ENCODE measurements at regions not wholly inside any gene's neighbourhood (a gene's known extent, or its start where the extent isn't known, plus 50 kb on each side); places are given as distances from the start of the nearest gene placed in this dataset.

GRCh38 chr1:61568460-61569302 is 156.3 kb downstream of the TM2D1 start:
- Histone ChIP-seq H3K36me3 (ENCODE audit: low read depth) (no peaks in the 10 kb centered on the region), H3K9ac (no peak overlapping the region), H3K4me1 (ENCODE audit: insufficient read depth) (no peaks in the 10 kb centered on the region), H3K79me2 (ENCODE audit: insufficient read depth) (no peaks in the 10 kb centered on the region), H3K9me2 (ENCODE audit: insufficient read depth) (no peaks in the 10 kb centered on the region), H2AFZ (no peak overlapping the region), H3K9me3 (ENCODE audit: low read depth) (no peaks in the 10 kb centered on the region), H3K4me3 (no peak overlapping the region), H4K20me1 (ENCODE audit: insufficient read depth) (no peaks in the 10 kb centered on the region), H3K27me3 (replicated peaks; ENCODE audit: insufficient read depth) (no peaks in the 10 kb centered on the region), H3K4me2 (ENCODE audit: unreplicated experiment) (no peak overlapping the region), H3F3A (ENCODE audit: insufficient read depth) (no peaks in the 10 kb centered on the region), H3K27ac (no peak overlapping the region)
- WGBS, 2 experiments (ENCODE audit: low coverage in 1 of 2, low lambda C conversion rate in 2 of 2, missing lambda C conversion rate in 2 of 2), result 43 to 44% methylated on average over 5 of the region's 5 CpGs
- in situ Hi-C loops (cut with MboI), result no loop called here
- TF ChIP-seq EZH2 (IDR thresholded peaks at IDR 0.05; ENCODE audit: insufficient read depth, poor library complexity, severe bottlenecking) (no peak), EZH2phosphoT487 (IDR thresholded peaks at IDR 0.05; ENCODE audit: insufficient read depth, low read depth) (no peak)
- no peak for DNase-seq

GRCh38 chr1:61566177-61566576 is 158.8 kb downstream of the TM2D1 start:
- Histone ChIP-seq H3K9me2 (ENCODE audit: insufficient read depth) (no peaks in the 10 kb centered on the region), H4K20me1 (ENCODE audit: insufficient read depth) (no peaks in the 10 kb centered on the region), H3K27ac (no peak overlapping the region), H3K36me3 (ENCODE audit: low read depth) (no peaks in the 10 kb centered on the region), H3K27me3 (replicated peaks; ENCODE audit: insufficient read depth) (no peaks in the 10 kb centered on the region), H3K4me3 (no peak overlapping the region), H3K4me1 (ENCODE audit: insufficient read depth) (no peaks in the 10 kb centered on the region), H3F3A (ENCODE audit: insufficient read depth) (no peaks in the 10 kb centered on the region), H2AFZ (no peak overlapping the region), H3K4me2 (ENCODE audit: unreplicated experiment) (no peak overlapping the region), H3K9me3 (ENCODE audit: low read depth) (no peaks in the 10 kb centered on the region), H3K79me2 (ENCODE audit: insufficient read depth) (no peaks in the 10 kb centered on the region), H3K9ac (no peak overlapping the region)
- DNase-seq, result no peak
- TF ChIP-seq EZH2 (IDR thresholded peaks at IDR 0.05; ENCODE audit: insufficient read depth, poor library complexity, severe bottlenecking) (no peak), EZH2phosphoT487 (IDR thresholded peaks at IDR 0.05; ENCODE audit: insufficient read depth, low read depth) (no peak)
- in situ Hi-C loops (cut with MboI), result no loop called here
- WGBS, 2 experiments (ENCODE audit: low coverage in 1 of 2, low lambda C conversion rate in 2 of 2, missing lambda C conversion rate in 2 of 2), result 37 to 63% methylated on average over 1 of the region's 1 CpG

DNA sequence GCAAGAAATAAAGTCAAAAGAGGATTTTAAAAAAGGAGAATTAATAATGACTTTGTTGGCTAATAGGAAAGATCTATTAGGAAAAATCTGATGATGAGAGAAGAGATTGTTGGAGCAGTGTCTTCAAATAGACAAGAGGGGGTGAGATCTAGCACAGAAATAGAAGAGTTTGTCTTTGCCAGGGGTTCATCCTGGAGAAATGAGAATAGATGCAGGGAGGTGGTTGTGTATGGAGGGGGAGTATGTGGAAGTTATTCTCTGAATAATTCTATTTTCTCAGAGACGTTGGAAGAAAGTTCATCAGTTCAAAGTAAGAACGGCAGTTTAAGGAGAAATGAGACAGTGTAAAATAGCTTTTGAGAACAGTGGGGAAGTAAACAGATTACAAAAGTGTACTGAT is 161.3 kb downstream of the TM2D1 start:
- Histone ChIP-seq H3K79me2 (ENCODE audit: insufficient read depth) (no peaks in the 10 kb centered on the region), H3K4me3 (no peak overlapping the region), H3K9ac (no peak overlapping the region), H3F3A (ENCODE audit: insufficient read depth) (no peaks in the 10 kb centered on the region), H3K4me1 (ENCODE audit: insufficient read depth) (no peaks in the 10 kb centered on the region), H3K36me3 (ENCODE audit: low read depth) (no peaks in the 10 kb centered on the region), H2AFZ (no peak overlapping the region), H3K9me3 (ENCODE audit: low read depth) (no peaks in the 10 kb centered on the region), H4K20me1 (ENCODE audit: insufficient read depth) (no peaks in the 10 kb centered on the region), H3K27me3 (replicated peaks; ENCODE audit: insufficient read depth) (no peaks in the 10 kb centered on the region), H3K4me2 (ENCODE audit: unreplicated experiment) (no peak overlapping the region), H3K27ac (no peak overlapping the region), H3K9me2 (ENCODE audit: insufficient read depth) (no peaks in the 10 kb centered on the region)
- WGBS, 2 experiments (ENCODE audit: low coverage in 1 of 2, low lambda C conversion rate in 2 of 2, missing lambda C conversion rate in 2 of 2), result 46 to 61% methylated on average over 2 of the region's 2 CpGs
- TF ChIP-seq EZH2 (IDR thresholded peaks at IDR 0.05; ENCODE audit: insufficient read depth, poor library complexity, severe bottlenecking) (no peak), EZH2phosphoT487 (IDR thresholded peaks at IDR 0.05; ENCODE audit: insufficient read depth, low read depth) (no peak)
- DNase-seq, result no peak
- in situ Hi-C loops (cut with MboI), result no loop called here

GRCh38 chr1:61561666-61562065 is 163.3 kb downstream of the TM2D1 start:
- H3F3A ChIP-seq (ENCODE audit: insufficient read depth), result no peaks in the 10 kb centered on the region
- H3K36me3 ChIP-seq (ENCODE audit: low read depth), result no peaks in the 10 kb centered on the region
- H3K4me3 ChIP-seq, result no peak overlapping the region
- no peak for TF ChIP-seq EZH2 (IDR thresholded peaks at IDR 0.05; ENCODE audit: insufficient read depth, poor library complexity, severe bottlenecking)
- TF ChIP-seq EZH2phosphoT487 (IDR thresholded peaks at IDR 0.05; ENCODE audit: insufficient read depth, low read depth), result no peak
- no peaks in the 10 kb centered on the region for H3K9me3 ChIP-seq (ENCODE audit: low read depth)
- no peaks in the 10 kb centered on the region for H3K9me2 ChIP-seq (ENCODE audit: insufficient read depth)
- H3K9ac ChIP-seq, result no peak overlapping the region
- DNase-seq, result peak; percentile 69
- no peaks in the 10 kb centered on the region for H4K20me1 ChIP-seq (ENCODE audit: insufficient read depth)
- H3K4me2 ChIP-seq (ENCODE audit: unreplicated experiment), result no peak overlapping the region
- peak overlapping the region; percentile 34; the same call in 1 of the 2 replicates for H3K27ac ChIP-seq
- no peaks in the 10 kb centered on the region for H3K4me1 ChIP-seq (ENCODE audit: insufficient read depth)
- no peaks in the 10 kb centered on the region for H3K79me2 ChIP-seq (ENCODE audit: insufficient read depth)
- no peaks in the 10 kb centered on the region for H3K27me3 ChIP-seq (replicated peaks; ENCODE audit: insufficient read depth)
- H2AFZ ChIP-seq, result no peak overlapping the region
- in situ Hi-C loops (cut with MboI), result no loop called here

Data from GM23248 (cell line).